ENCODE measurements at regions not wholly inside any gene's neighbourhood (a gene's known extent, or its start where the extent isn't known, plus 50 kb on each side); places are given as distances from the start of the nearest gene placed in this dataset.

GRCh38 chr6:21861942-21862341, 268.4 kb downstream of the SOX4 start:
- Histone ChIP-seq H3K27ac (no peak overlapping the region), H3K36me3 (no peaks in the 10 kb centered on the region), H3K4me1 (no peaks in the 10 kb centered on the region), H3K9me3 (no peaks in the 10 kb centered on the region), H3K27me3 (no peaks in the 10 kb centered on the region), H3K4me3 (no peak overlapping the region)
- intact Hi-C loops (cut with DNase I; ENCODE audit: low total_unique reads): no loop called here
- no peak for DNase-seq (ENCODE audit: low spot score in 2 of 2)
- TF ChIP-seq POLR2A (IDR thresholded peaks at IDR 0.05) (no peak), POLR2AphosphoS5 (IDR thresholded peaks at IDR 0.05) (no peak)
- TF ChIP-seq, protein P1, sequence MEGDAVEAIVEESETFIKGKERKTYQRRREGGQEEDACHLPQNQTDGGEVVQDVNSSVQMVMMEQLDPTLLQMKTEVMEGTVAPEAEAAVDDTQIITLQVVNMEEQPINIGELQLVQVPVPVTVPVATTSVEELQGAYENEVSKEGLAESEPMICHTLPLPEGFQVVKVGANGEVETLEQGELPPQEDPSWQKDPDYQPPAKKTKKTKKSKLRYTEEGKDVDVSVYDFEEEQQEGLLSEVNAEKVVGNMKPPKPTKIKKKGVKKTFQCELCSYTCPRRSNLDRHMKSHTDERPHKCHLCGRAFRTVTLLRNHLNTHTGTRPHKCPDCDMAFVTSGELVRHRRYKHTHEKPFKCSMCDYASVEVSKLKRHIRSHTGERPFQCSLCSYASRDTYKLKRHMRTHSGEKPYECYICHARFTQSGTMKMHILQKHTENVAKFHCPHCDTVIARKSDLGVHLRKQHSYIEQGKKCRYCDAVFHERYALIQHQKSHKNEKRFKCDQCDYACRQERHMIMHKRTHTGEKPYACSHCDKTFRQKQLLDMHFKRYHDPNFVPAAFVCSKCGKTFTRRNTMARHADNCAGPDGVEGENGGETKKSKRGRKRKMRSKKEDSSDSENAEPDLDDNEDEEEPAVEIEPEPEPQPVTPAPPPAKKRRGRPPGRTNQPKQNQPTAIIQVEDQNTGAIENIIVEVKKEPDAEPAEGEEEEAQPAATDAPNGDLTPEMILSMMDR (IDR thresholded peaks at IDR 0.05): no peak

GRCh38 chr6:21864206-21864605, 270.7 kb downstream of the SOX4 start:
- Histone ChIP-seq H3K27ac (no peak overlapping the region), H3K27me3 (no peaks in the 10 kb centered on the region), H3K9me3 (no peaks in the 10 kb centered on the region), H3K4me1 (no peaks in the 10 kb centered on the region), H3K4me3 (no peak overlapping the region), H3K36me3 (no peaks in the 10 kb centered on the region)
- intact Hi-C loops (cut with DNase I; ENCODE audit: low total_unique reads): no loop called here
- no peak for DNase-seq (ENCODE audit: low spot score in 2 of 2)
- TF ChIP-seq POLR2AphosphoS5 (IDR thresholded peaks at IDR 0.05): no peak
- TF ChIP-seq, protein P1 (IDR thresholded peaks at IDR 0.05): no peak
- no peak for TF ChIP-seq POLR2A (IDR thresholded peaks at IDR 0.05)

DNA sequence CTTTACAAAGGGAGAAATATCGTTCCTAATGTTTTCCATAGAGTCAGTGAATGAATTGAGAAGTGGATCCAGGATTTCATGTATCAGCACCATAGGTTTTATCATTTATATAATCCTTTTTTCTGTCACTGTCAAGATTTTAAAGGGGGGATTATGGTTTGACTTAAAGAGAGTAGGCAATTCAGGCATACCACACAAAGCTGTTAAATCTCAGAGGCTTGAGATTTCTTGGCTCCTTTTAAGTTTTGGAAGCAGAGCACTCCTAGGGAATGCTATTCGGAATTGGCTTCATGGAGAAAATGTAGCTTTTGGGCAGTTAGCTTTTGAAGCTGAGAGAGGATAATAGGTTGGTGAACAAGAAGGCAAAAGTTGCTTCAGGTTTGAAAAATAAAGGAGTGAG, 274.7 kb downstream of the SOX4 start:
- Histone ChIP-seq H3K27ac (peak overlapping the region in 1 of 2 donors; percentile 3), H3K27me3 (no peaks in the 10 kb centered on the region), H3K36me3 (no peaks in the 10 kb centered on the region), H3K9me3 (no peaks in the 10 kb centered on the region), H3K4me1 (peaks cover 0 to 8% of the 10 kb centered on the region in 2 donors), H3K4me3 (no peak overlapping the region)
- intact Hi-C loops (cut with DNase I; ENCODE audit: low total_unique reads): no loop called here
- TF ChIP-seq POLR2AphosphoS5 (IDR thresholded peaks at IDR 0.05) (no peak), POLR2A (IDR thresholded peaks at IDR 0.05) (no peak)
- TF ChIP-seq, protein P1 (IDR thresholded peaks at IDR 0.05): no peak
- DNase-seq (ENCODE audit: low spot score in 2 of 2): no peak

- Histone ChIP-seq H3K27ac (peak overlapping the region; percentile 48 to 68), H3K36me3 (no peaks in the 10 kb centered on the region), H3K27me3 (no peaks in the 10 kb centered on the region), H3K4me1 (peaks cover 0 to 8% of the 10 kb centered on the region in 2 donors), H3K4me3 (no peak overlapping the region), H3K9me3 (no peaks in the 10 kb centered on the region)
- DNase-seq (ENCODE audit: low spot score in 2 of 2): peak in 1 of 2 donors; percentile 63
- TF ChIP-seq, protein P1 (IDR thresholded peaks at IDR 0.05): no peak
- TF ChIP-seq POLR2A (IDR thresholded peaks at IDR 0.05) (no peak), POLR2AphosphoS5 (IDR thresholded peaks at IDR 0.05) (no peak)
- intact Hi-C loops (cut with DNase I; ENCODE audit: low total_unique reads): no loop called here
Observed at GRCh38 chr6:21869085-21869771, 275.7 kb downstream of the SOX4 start.

DNA sequence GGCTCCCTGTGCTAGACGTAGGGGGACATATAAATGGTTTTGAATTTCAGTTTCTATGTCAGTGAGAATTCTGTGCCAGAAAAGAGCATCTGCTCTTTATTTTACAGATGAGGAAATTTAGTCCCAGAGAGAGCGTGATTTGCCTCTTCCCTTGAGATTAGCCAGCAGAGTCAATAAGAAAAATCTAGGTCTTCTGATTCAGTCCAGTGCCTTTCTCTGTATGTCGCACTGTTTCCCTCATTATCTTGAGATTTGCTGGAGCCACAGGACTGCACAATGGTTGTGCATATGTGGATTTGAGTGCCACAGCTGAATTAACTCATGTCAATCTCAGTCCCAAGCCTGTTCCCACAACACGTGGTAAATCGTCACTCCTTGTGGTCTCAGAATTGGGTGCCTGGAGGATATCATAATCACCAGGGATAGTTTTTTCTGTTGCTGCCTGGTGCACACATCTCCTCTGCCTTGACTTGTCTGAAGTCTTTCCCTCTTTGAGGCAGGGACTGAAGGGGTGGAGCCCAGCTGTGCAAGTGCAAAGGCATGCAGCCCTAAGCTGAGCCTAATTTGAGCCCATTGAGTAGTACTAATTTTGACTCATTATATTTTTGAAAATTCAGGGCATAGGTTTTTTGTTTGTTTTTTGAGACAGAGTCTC, 276.7 kb downstream of the SOX4 start:
- H3K27ac ChIP-seq: peak overlapping the region; percentile 48 to 68
- H3K36me3 ChIP-seq: no peaks in the 10 kb centered on the region
- intact Hi-C loops (cut with DNase I; ENCODE audit: low total_unique reads): no loop called here
- H3K4me3 ChIP-seq: no peak overlapping the region
- H3K27me3 ChIP-seq: no peaks in the 10 kb centered on the region
- peaks cover 0 to 8% of the 10 kb centered on the region in 2 donors for H3K4me1 ChIP-seq
- no peak for DNase-seq (ENCODE audit: low spot score in 2 of 2)
- H3K9me3 ChIP-seq: no peaks in the 10 kb centered on the region
- TF ChIP-seq POLR2AphosphoS5 (IDR thresholded peaks at IDR 0.05) (no peak), POLR2A (IDR thresholded peaks at IDR 0.05) (no peak)
- TF ChIP-seq, protein P1 (IDR thresholded peaks at IDR 0.05): no peak

Data from breast epithelium (tissue), 4 donors.